ENCODE measurements at regions not wholly inside any gene's neighbourhood (a gene's known extent, or its start where the extent isn't known, plus 50 kb on each side); places are given as distances from the start of the nearest gene placed in this dataset.

- no peak for DNase-seq (ENCODE audit: low spot score)
- TF ChIP-seq, protein P1, sequence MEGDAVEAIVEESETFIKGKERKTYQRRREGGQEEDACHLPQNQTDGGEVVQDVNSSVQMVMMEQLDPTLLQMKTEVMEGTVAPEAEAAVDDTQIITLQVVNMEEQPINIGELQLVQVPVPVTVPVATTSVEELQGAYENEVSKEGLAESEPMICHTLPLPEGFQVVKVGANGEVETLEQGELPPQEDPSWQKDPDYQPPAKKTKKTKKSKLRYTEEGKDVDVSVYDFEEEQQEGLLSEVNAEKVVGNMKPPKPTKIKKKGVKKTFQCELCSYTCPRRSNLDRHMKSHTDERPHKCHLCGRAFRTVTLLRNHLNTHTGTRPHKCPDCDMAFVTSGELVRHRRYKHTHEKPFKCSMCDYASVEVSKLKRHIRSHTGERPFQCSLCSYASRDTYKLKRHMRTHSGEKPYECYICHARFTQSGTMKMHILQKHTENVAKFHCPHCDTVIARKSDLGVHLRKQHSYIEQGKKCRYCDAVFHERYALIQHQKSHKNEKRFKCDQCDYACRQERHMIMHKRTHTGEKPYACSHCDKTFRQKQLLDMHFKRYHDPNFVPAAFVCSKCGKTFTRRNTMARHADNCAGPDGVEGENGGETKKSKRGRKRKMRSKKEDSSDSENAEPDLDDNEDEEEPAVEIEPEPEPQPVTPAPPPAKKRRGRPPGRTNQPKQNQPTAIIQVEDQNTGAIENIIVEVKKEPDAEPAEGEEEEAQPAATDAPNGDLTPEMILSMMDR (IDR thresholded peaks at IDR 0.05) = no peak
- no peak for ATAC-seq (ENCODE audit: low FRiP score)
Measured at GRCh38 chr13:106262886-106263285, 272.6 kb downstream of the EFNB2 start.

- ATAC-seq (ENCODE audit: low FRiP score) (no peak), DNase-seq (ENCODE audit: low spot score) (no peak)
- TF ChIP-seq, protein P1 (IDR thresholded peaks at IDR 0.05) = no peak
Measured at GRCh38 chr13:106261450-106261849, 274.0 kb downstream of the EFNB2 start.

- TF ChIP-seq, protein P1 (IDR thresholded peaks at IDR 0.05) = no peak
- ATAC-seq (ENCODE audit: low FRiP score) (no peak), DNase-seq (ENCODE audit: low spot score) (no peak)
Measured at GRCh38 chr13:106260352-106260751, 275.1 kb downstream of the EFNB2 start.

GRCh38 chr13:106259928-106260327 lies 275.5 kb downstream of the EFNB2 start:
- TF ChIP-seq, protein P1 (IDR thresholded peaks at IDR 0.05) = no peak
- no peak for ATAC-seq (ENCODE audit: low FRiP score)
- DNase-seq (ENCODE audit: low spot score) = no peak

- TF ChIP-seq, protein P1 (IDR thresholded peaks at IDR 0.05) = no peak
Measured at GRCh38 chr13:106246666-106247188, 288.7 kb downstream of the EFNB2 start.

GRCh38 chr13:106246242-106246641 lies 289.2 kb downstream of the EFNB2 start:
- no peak for DNase-seq (ENCODE audit: low spot score)
- no peak for ATAC-seq (ENCODE audit: low FRiP score)
- TF ChIP-seq, protein P1 (IDR thresholded peaks at IDR 0.05) = no peak

More at GRCh38 chr13:106246666-106247188, 288.7 kb downstream of the EFNB2 start:
- DNase-seq (ENCODE audit: low spot score) (no peak), ATAC-seq (ENCODE audit: low FRiP score) (no peak)

- TF ChIP-seq, protein P1 (IDR thresholded peaks at IDR 0.05) = no peak
- DNase-seq (ENCODE audit: low spot score) (no peak), ATAC-seq (ENCODE audit: low FRiP score) (no peak)
Measured at GRCh38 chr13:106243011-106243565, 292.4 kb downstream of the EFNB2 start.

Data from omental fat pad (tissue), 3 donors.